ENCODE measurements at regions not wholly inside any gene's neighbourhood (a gene's known extent, or its start where the extent isn't known, plus 50 kb on each side); places are given as distances from the start of the nearest gene placed in this dataset.
A peak's percentile ranks its signal among the peaks of the same experiment; 100 is the strongest.

DNA sequence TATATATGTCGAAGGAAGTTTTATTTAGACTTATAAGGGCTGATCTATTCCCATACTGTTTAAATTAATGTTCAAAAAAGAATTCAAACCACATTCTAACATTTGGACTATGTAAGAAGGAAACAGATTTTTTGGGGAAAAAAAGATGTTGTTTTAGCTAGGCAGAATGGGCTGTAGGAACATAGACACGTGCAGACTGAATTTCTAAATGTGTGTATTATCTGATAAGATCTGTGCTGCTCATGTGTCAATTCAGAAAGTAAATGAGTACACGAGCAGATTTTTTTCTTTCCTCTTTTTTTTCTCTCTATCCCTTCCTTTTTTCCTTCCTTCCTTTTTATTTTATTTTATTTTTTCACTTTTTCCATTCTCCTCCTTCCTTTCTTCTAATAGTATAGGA is 259.5 kb upstream of the KCNH8 start:
- peak; percentile 19; the same call in 1 of the 2 replicates for TF ChIP-seq GATA2 (IDR thresholded peaks at IDR 0.05; ENCODE audit: low read depth, low read length)
- TF ChIP-seq GATA3 (IDR thresholded peaks at IDR 0.05; ENCODE audit: low read depth, low read length), result 0 out of 2 replicates have a peak, but pooled peaks have one; percentile 55

Measured in SH-SY5Y (cell line).